ENCODE measurements at regions not wholly inside any gene's neighbourhood (a gene's known extent, or its start where the extent isn't known, plus 50 kb on each side); places are given as distances from the start of the nearest gene placed in this dataset.

DNA sequence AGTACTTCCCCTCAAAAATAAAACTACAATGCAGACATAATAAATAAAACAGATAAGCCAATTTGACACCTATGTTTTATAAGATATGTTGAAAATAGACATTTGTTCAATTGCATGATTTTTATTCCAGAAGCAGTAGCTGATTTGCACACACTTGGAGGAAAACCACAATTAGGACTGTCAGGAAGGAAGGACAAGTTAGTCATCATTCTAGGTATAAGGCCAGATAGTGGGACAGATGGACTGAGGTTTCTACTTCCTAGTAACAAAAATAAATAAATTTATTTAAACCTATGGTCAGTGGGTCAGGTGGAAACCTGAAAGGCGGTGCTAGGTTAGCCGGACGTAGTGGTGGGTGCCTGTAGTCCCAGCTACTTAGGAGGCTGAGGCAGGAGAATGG, 141.8 kb upstream of the RASSF8 start:
- no peaks in the 10 kb centered on the region for H3K79me2 ChIP-seq (ENCODE audit: insufficient read depth, low read length)

More for the DNA sequence above, 141.8 kb upstream of the RASSF8 start:
- Histone ChIP-seq H4K20me1 (ENCODE audit: control insufficient read depth, insufficient read depth, insufficient read length) (no peaks in the 10 kb centered on the region), H4K91ac (ENCODE audit: insufficient read length, low read depth, low read length) (no peak overlapping the region), H2BK120ac (ENCODE audit: low read depth, low read length, poor library complexity, severe bottlenecking) (no peak overlapping the region), H2BK12ac (ENCODE audit: insufficient read length, low read depth, low read length) (no peak overlapping the region), H3K9ac (ENCODE audit: extremely low read depth, insufficient read length, low read length) (no peak overlapping the region), H3K23me2 (ENCODE audit: insufficient read length, low read depth, low read length, poor library complexity, severe bottlenecking) (no peaks in the 10 kb centered on the region), H3K27me3 (ENCODE audit: insufficient read depth, low read length) (no peaks in the 10 kb centered on the region), H3K14ac (ENCODE audit: insufficient read depth, low read length) (no peak overlapping the region), H3K27ac (ENCODE audit: insufficient read length, low read depth, low read length) (no peak overlapping the region), H3K18ac (ENCODE audit: insufficient read length, low read depth, low read length) (no peak overlapping the region), H3K23ac (ENCODE audit: insufficient read length, low read depth, low read length) (no peak overlapping the region), H3K4me2 (ENCODE audit: insufficient read depth, insufficient read length, low read length) (no peak overlapping the region), H2BK20ac (ENCODE audit: low read depth, low read length, poor library complexity, severe bottlenecking) (no peak overlapping the region), H2AK5ac (ENCODE audit: insufficient read length, low read length) (no peak overlapping the region), H3K79me1 (ENCODE audit: insufficient read depth, low read depth, low read length, poor library complexity, severe bottlenecking) (no peaks in the 10 kb centered on the region), H2BK5ac (ENCODE audit: insufficient read length, low read length) (no peak overlapping the region), H3T11ph (ENCODE audit: low read length) (no peak overlapping the region), H3K4me1 (ENCODE audit: insufficient read depth, low read length) (no peaks in the 10 kb centered on the region), H4K5ac (ENCODE audit: insufficient read length, low read depth, low read length) (no peak overlapping the region), H3K9me3 (ENCODE audit: control insufficient read depth, low read depth, low read length) (no peaks in the 10 kb centered on the region), H3K4ac (ENCODE audit: low read depth, low read length) (no peak overlapping the region), H2BK15ac (ENCODE audit: low read depth, low read length) (no peak overlapping the region), H3K56ac (ENCODE audit: insufficient read length, low read depth, low read length) (no peak overlapping the region), H2AFZ (ENCODE audit: low read length) (no peak overlapping the region), H4K8ac (replicated peaks; ENCODE audit: insufficient read length, low read depth, low read length) (no peak overlapping the region)
- TF ChIP-seq, protein P1, sequence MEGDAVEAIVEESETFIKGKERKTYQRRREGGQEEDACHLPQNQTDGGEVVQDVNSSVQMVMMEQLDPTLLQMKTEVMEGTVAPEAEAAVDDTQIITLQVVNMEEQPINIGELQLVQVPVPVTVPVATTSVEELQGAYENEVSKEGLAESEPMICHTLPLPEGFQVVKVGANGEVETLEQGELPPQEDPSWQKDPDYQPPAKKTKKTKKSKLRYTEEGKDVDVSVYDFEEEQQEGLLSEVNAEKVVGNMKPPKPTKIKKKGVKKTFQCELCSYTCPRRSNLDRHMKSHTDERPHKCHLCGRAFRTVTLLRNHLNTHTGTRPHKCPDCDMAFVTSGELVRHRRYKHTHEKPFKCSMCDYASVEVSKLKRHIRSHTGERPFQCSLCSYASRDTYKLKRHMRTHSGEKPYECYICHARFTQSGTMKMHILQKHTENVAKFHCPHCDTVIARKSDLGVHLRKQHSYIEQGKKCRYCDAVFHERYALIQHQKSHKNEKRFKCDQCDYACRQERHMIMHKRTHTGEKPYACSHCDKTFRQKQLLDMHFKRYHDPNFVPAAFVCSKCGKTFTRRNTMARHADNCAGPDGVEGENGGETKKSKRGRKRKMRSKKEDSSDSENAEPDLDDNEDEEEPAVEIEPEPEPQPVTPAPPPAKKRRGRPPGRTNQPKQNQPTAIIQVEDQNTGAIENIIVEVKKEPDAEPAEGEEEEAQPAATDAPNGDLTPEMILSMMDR (conservative IDR thresholded peaks at IDR 0.05) = no peak
- DNase-seq = no peak
- Mint-ChIP-seq H3K27me3 (ENCODE audit: low read depth) (no peaks in the 10 kb centered on the region), H3K9me3 (no peaks in the 10 kb centered on the region; a peak in 1 of 5 replicates), H3K4me1 (peaks cover 0 to 3% of the 10 kb centered on the region in 2 experiments; a peak in 2 of 4 replicates), H3K4me3 (no peak overlapping the region), H3K27ac (no peak overlapping the region), H3K36me3 (ENCODE audit: insufficient read depth in 1 of 3, low read depth in 3 of 3) (no peaks in the 10 kb centered on the region)
- no CpG with 5 or more reads among the region's 3 CpGs for WGBS (ENCODE audit: extremely low coverage, insufficient read length, low lambda C conversion rate)
